ENCODE measurements at regions not wholly inside any gene's neighbourhood (a gene's known extent, or its start where the extent isn't known, plus 50 kb on each side); places are given as distances from the start of the nearest gene placed in this dataset.

- H4K20me1 ChIP-seq (ENCODE audit: control insufficient read depth, insufficient read depth), result no peaks in the 10 kb centered on the region
- ChIA-PET RAD21 (ENCODE audit: unreplicated experiment) (no interaction called here), POLR2A (no interaction called here), CTCF (interaction anchor here (0.6 kb wide), 1 partner anchor 520 kb away, joined by 3 read pairs; no protein-coding TSS in a partner anchor), SMC1A (ENCODE audit: uncharacterized antibody, unreplicated experiment) (interaction anchor here (0.7 to 1.0 kb wide), 3 partner anchors 22 to 227 kb away, joined by 3 read pairs; no protein-coding TSS in a partner anchor)
- no peak overlapping the region for H2AFZ ChIP-seq (ENCODE audit: control insufficient read depth, low read depth, low read length)
- H3K27ac ChIP-seq (ENCODE audit: control insufficient read depth, insufficient read depth), result no peak overlapping the region
- FAIRE-seq (no peak), DNase-seq (ENCODE audit: low read depth, low spot score) (no peak), ATAC-seq (no peak)
- no peaks in the 10 kb centered on the region for H3K9me3 ChIP-seq (replicated peaks; ENCODE audit: control insufficient read depth, insufficient read depth, low read length)
- no peaks in the 10 kb centered on the region for H3K36me3 ChIP-seq (ENCODE audit: control insufficient read depth in 2 of 2, insufficient read depth in 2 of 2, low read length in 1 of 2)
- no peaks in the 10 kb centered on the region for H3K79me2 ChIP-seq (ENCODE audit: control insufficient read depth, insufficient read depth, low read length)
- no TSS peak for BruUV-seq (replicated peaks)
- WGBS (ENCODE audit: insufficient coverage, insufficient replicate concordance, low lambda C conversion rate, missing lambda C conversion rate), result 30% methylated on average over 4 of the region's 4 CpGs
- intact Hi-C loops (cut with micrococcal nuclease; ENCODE audit: unreplicated experiment), result no loop called here
- no peaks in the 10 kb centered on the region for H3K27me3 ChIP-seq (replicated peaks in 1 of 2; ENCODE audit: control insufficient read depth in 2 of 2, insufficient read depth in 2 of 2, low read length in 1 of 2)
- no peak overlapping the region for H3K4me3 ChIP-seq
- H3K9ac ChIP-seq (ENCODE audit: control insufficient read depth, insufficient read depth, low read length), result no peak overlapping the region
- in situ Hi-C loops (cut with MboI), result no loop called here
- H3K4me1 ChIP-seq (ENCODE audit: control insufficient read depth, insufficient read depth, low read length), result no peaks in the 10 kb centered on the region
- no peak overlapping the region for H3K4me2 ChIP-seq (ENCODE audit: control insufficient read depth, insufficient read depth)
- no peak for TF ChIP-seq IKZF1 (conservative IDR thresholded peaks at IDR 0.05)
- TF ChIP-seq RUNX3 (IDR thresholded peaks at IDR 0.05; ENCODE audit: low read length), result no peak
- no peak for TF ChIP-seq ZBTB4 (CRISPR knock-in tag; IDR thresholded peaks at IDR 0.05)
- TF ChIP-seq FOS (IDR thresholded peaks at IDR 0.05; ENCODE audit: borderline replicate concordance, extremely low read depth, insufficient read length), result no peak
- TF ChIP-seq ELK1 (IDR thresholded peaks at IDR 0.05; ENCODE audit: low read depth, low read length), result no peak
- TF ChIP-seq ZNF687 (IDR thresholded peaks at IDR 0.05), result no peak
- no peak for TF ChIP-seq E4F1 (IDR thresholded peaks at IDR 0.05; ENCODE audit: borderline replicate concordance, partially characterized antibody)
- no peak for TF ChIP-seq SUPT20H (IDR thresholded peaks at IDR 0.05; ENCODE audit: borderline replicate concordance, control insufficient read depth, low read depth, low read length)
- TF ChIP-seq BHLHE40 (IDR thresholded peaks at IDR 0.05; ENCODE audit: borderline replicate concordance in 1 of 2, low read depth in 2 of 2, low read length in 1 of 2), result no peak
- TF ChIP-seq CHD2 (IDR thresholded peaks at IDR 0.05; ENCODE audit: borderline replicate concordance, low read depth, low read length), result no peak
- no peak for TF ChIP-seq EED (IDR thresholded peaks at IDR 0.05; ENCODE audit: low read depth)
Observed at GRCh38 chr12:43058616-43059015, 469.1 kb upstream of the PRICKLE1 start.

Data from GM12878 (cell line).